Uterus (tissue), 2 donors: ENCODE measurements at regions not wholly inside any gene's neighbourhood (a gene's known extent, or its start where the extent isn't known, plus 50 kb on each side); places are given as distances from the start of the nearest gene placed in this dataset.

Experiments
- CTCF ChIP-seq, 4 experiments: fragments of 200-600 bp in 2 of 4; fragments of 450-650 bp in 2 of 4; sonication (generic) in 2 of 4; IDR thresholded peaks; one replicate each; pipeline ENCODE4 v1.5.1; 2016 to 2019; ENCODE audit warnings: antibody characterized with exemption in 4 of 4, mild to moderate bottlenecking in 2 of 4, moderate library complexity in 1 of 4
- POLR2A ChIP-seq, 2 donors: fragments of 450-650 bp; IDR thresholded peaks; one replicate each; pipeline ENCODE4 v1.6.1; 2016; ENCODE audit warnings: antibody characterized with exemption in 2 of 2, mild to moderate bottlenecking in 1 of 2, moderate library complexity in 1 of 2

GRCh38 chr6:163913045-163913444 is 498.5 kb downstream of the QKI start:
- TF ChIP-seq POLR2A (IDR thresholded peaks at IDR 0.05): no peak
- no peak for TF ChIP-seq CTCF (IDR thresholded peaks at IDR 0.05)
